Trophoblast cell (in vitro differentiated cells and primary cell): ENCODE measurements at regions not wholly inside any gene's neighbourhood (a gene's known extent, or its start where the extent isn't known, plus 50 kb on each side); places are given as distances from the start of the nearest gene placed in this dataset.

Experiments
- DNase-seq, 2 donors: peaks; one replicate each; pipeline ENCODE4 v3.0.0-alpha.2; 2016
- H2AFZ ChIP-seq: 2 replicates; pipeline ENCODE4 v1.6.1; 2013; ENCODE audit warnings: low read length, moderate library complexity, mild to moderate bottlenecking; ENCODE audit not compliant: insufficient read depth, poor library complexity
- H2AK5ac ChIP-seq: 2 replicates; pipeline ENCODE4 v1.6.1; 2013; ENCODE audit warnings: mild to moderate bottlenecking, low read length
- H2BK120ac ChIP-seq: 2 replicates; pipeline ENCODE4 v1.6.1; 2013; ENCODE audit warnings: low read length, mild to moderate bottlenecking, moderate library complexity; ENCODE audit not compliant: insufficient read depth, poor library complexity
- H2BK12ac ChIP-seq: 2 replicates; pipeline ENCODE4 v1.6.1; 2013; ENCODE audit warnings: mild to moderate bottlenecking, low read length, moderate library complexity
- H2BK5ac ChIP-seq: 2 replicates; pipeline ENCODE4 v1.6.1; 2013; ENCODE audit warnings: low read length, low read depth, moderate library complexity, mild to moderate bottlenecking; ENCODE audit not compliant: poor library complexity
- H3K14ac ChIP-seq: 2 replicates; pipeline ENCODE4 v1.6.1; 2013; ENCODE audit warnings: mild to moderate bottlenecking, low read length
- H3K18ac ChIP-seq: 2 replicates; pipeline ENCODE4 v1.6.1; 2013; ENCODE audit warnings: mild to moderate bottlenecking, low read length
- H3K23ac ChIP-seq: 2 replicates; pipeline ENCODE4 v1.6.1; 2013; ENCODE audit warnings: low read length
- H3K27ac ChIP-seq: 2 replicates; pipeline ENCODE4 v1.5.1; 2013; ENCODE audit warnings: low read depth, mild to moderate bottlenecking, inconsistent platforms, low read length, moderate library complexity
- H3K27me3 ChIP-seq: 2 replicates; pipeline ENCODE4 v1.6.1; 2013; ENCODE audit warnings: inconsistent platforms, mild to moderate bottlenecking, low read length, moderate library complexity; ENCODE audit not compliant: insufficient read depth
- H3K36me3 ChIP-seq, 2 experiments: 1 replicate in 1 of 2; 2 replicates in 1 of 2; pipeline ENCODE4 v1.6.1; 2013; ENCODE audit warnings: low read length in 2 of 2, mild to moderate bottlenecking in 2 of 2, moderate library complexity in 1 of 2; ENCODE audit not compliant: insufficient read depth in 2 of 2, control insufficient read depth in 1 of 2
- H3K4ac ChIP-seq: 2 replicates; pipeline ENCODE4 v1.6.1; 2013; ENCODE audit warnings: low read depth, mild to moderate bottlenecking, low read length, moderate library complexity
- H3K4me1 ChIP-seq, 2 experiments: 1 replicate in 1 of 2; 2 replicates in 1 of 2; pipeline ENCODE4 v1.6.1; 2013; ENCODE audit warnings: low read length in 2 of 2, mild to moderate bottlenecking in 2 of 2, moderate library complexity in 1 of 2; ENCODE audit not compliant: insufficient read depth in 2 of 2, control insufficient read depth in 1 of 2
- H3K4me2 ChIP-seq: 2 replicates; pipeline ENCODE4 v1.6.1; 2013; ENCODE audit warnings: inconsistent platforms, mild to moderate bottlenecking, low read length, moderate library complexity
- H3K4me3 ChIP-seq: 2 replicates; pipeline ENCODE4 v1.5.1; 2013; ENCODE audit warnings: mild to moderate bottlenecking, low read depth, low read length, inconsistent platforms
- H3K79me1 ChIP-seq: one replicate; pipeline ENCODE4 v1.6.1; 2013; ENCODE audit warnings: low read length
- H3K79me2 ChIP-seq: 2 replicates; pipeline ENCODE4 v1.6.1; 2013; ENCODE audit warnings: low read length, mild to moderate bottlenecking; ENCODE audit not compliant: control insufficient read depth, insufficient read depth, poor library complexity
- H3K9ac ChIP-seq: 2 replicates; pipeline ENCODE4 v1.6.1; 2013; ENCODE audit warnings: mild to moderate bottlenecking, low read length
- H3K9me3 ChIP-seq: 2 replicates; pipeline ENCODE4 v1.6.1; 2013; ENCODE audit warnings: low read depth, mild to moderate bottlenecking, control low read depth, inconsistent platforms, low read length; ENCODE audit not compliant: insufficient read depth
- H4K12ac ChIP-seq: 2 replicates; pipeline ENCODE4 v1.6.1; 2013; ENCODE audit warnings: low read depth, mild to moderate bottlenecking, low read length, moderate library complexity
- H4K8ac ChIP-seq: 2 replicates; pipeline ENCODE4 v1.6.1; 2013; ENCODE audit warnings: low read depth, mild to moderate bottlenecking, low read length, moderate library complexity
- H4K91ac ChIP-seq: one replicate; pipeline ENCODE4 v1.6.1; 2013; ENCODE audit warnings: low read depth, mild to moderate bottlenecking, low read length, moderate library complexity
- WGBS: extraction: QIAGEN DNeasy Blood & Tissue Kit; methylation state at CpG from one replicate; pipeline ENCODE4 v1.1.7; 2013; ENCODE audit warnings: missing lambda C conversion rate; ENCODE audit not compliant: insufficient read length, insufficient coverage; ENCODE audit errors: extremely low coverage; 5-methylcytosine and 5-hydroxymethylcytosine counted together

DNA sequence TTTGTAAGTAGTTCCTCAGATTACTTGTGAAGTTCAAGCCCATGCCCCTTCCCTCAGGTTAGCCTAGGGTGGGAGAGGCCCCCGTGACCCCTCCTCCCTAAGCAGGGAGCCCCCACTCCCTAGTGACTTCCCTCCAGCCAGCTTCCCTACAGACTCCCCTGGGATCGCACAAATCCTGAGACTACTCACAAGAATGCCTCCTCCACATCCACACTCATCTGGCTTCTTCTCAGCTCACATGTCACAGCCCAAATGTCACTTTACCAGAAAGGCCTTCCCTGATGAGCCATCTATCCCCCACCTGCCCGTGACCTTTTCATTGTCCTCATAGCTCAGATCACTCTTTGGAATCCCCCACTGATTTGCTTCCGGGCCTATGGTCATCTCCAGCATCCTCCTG lies 96.7 kb upstream of the ARAP3 start:
- Histone ChIP-seq H3K4me1 (peaks cover 0 to 2% of the 10 kb centered on the region in 2 experiments), H3K27me3 (no peaks in the 10 kb centered on the region), H3K79me2 (no peaks in the 10 kb centered on the region), H2BK5ac (no peak overlapping the region), H2AK5ac (no peak overlapping the region), H3K14ac (no peak overlapping the region), H4K91ac (no peak overlapping the region), H3K36me3 (no peaks in the 10 kb centered on the region), H4K8ac (no peak overlapping the region), H3K27ac (no peak overlapping the region), H3K4ac (no peak overlapping the region), H4K12ac (no peak overlapping the region), H3K79me1 (no peaks in the 10 kb centered on the region), H2AFZ (no peak overlapping the region), H3K23ac (no peak overlapping the region), H2BK12ac (no peak overlapping the region), H3K9me3 (no peaks in the 10 kb centered on the region), H2BK120ac (no peak overlapping the region), H3K9ac (no peak overlapping the region), H3K4me2 (no peak overlapping the region), H3K4me3 (no peak overlapping the region), H3K18ac (no peak overlapping the region)
- no CpG with 5 or more reads among the region's 4 CpGs for WGBS
- DNase-seq: no peak

- no peaks in the 10 kb centered on the region for H3K36me3 ChIP-seq
Measured at GRCh38 chr5:141778206-141778605, 96.2 kb upstream of the ARAP3 start.

DNA sequence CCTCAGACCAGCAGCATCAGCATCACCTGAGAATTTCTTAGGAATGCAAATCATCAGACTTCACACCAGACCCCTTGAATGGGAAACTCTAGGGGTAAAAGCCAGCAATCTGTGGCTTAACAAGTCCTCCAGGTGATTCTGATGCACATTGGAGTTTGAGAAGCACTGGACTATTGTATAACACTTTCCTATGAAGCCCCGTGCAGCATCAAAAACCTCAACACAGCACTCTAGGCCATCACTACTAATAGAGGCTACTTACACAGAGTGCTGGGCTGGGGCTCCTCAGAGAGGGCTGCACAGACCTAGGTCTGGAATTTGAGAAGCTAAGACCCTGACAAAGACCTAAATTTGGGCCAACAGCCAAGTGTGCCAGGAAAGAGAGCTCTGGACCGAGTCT lies 95.7 kb upstream of the ARAP3 start:
- no peak overlapping the region for H4K12ac ChIP-seq
- H3K4me1 ChIP-seq: no peaks in the 10 kb centered on the region
- no peak overlapping the region for H2BK5ac ChIP-seq
- no CpG with 5 or more reads among the region's 2 CpGs for WGBS
- no peak overlapping the region for H4K91ac ChIP-seq
- no peak overlapping the region for H2AFZ ChIP-seq
- no peak overlapping the region for H3K23ac ChIP-seq
- no peaks in the 10 kb centered on the region for H3K36me3 ChIP-seq
- no peak overlapping the region for H3K4me3 ChIP-seq
- H2BK12ac ChIP-seq: no peak overlapping the region
- no peaks in the 10 kb centered on the region for H3K79me1 ChIP-seq
- H3K4ac ChIP-seq: no peak overlapping the region
- no peak overlapping the region for H3K14ac ChIP-seq
- no peaks in the 10 kb centered on the region for H3K27me3 ChIP-seq
- H3K79me2 ChIP-seq: no peaks in the 10 kb centered on the region
- H3K27ac ChIP-seq: no peak overlapping the region
- no peak overlapping the region for H4K8ac ChIP-seq
- no peak overlapping the region for H2AK5ac ChIP-seq
- H3K18ac ChIP-seq: no peak overlapping the region
- H3K9ac ChIP-seq: no peak overlapping the region
- no peak overlapping the region for H2BK120ac ChIP-seq
- no peak overlapping the region for H3K4me2 ChIP-seq
- no peak for DNase-seq
- H3K9me3 ChIP-seq: no peaks in the 10 kb centered on the region

More at GRCh38 chr5:141778206-141778605, 96.2 kb upstream of the ARAP3 start:
- Histone ChIP-seq H4K91ac (no peak overlapping the region), H2BK5ac (no peak overlapping the region), H3K14ac (no peak overlapping the region), H3K4me2 (no peak overlapping the region), H2BK120ac (no peak overlapping the region), H2BK12ac (no peak overlapping the region), H3K9me3 (no peaks in the 10 kb centered on the region), H3K4me3 (no peak overlapping the region), H3K23ac (no peak overlapping the region), H3K27me3 (no peaks in the 10 kb centered on the region), H3K79me2 (no peaks in the 10 kb centered on the region), H4K8ac (no peak overlapping the region), H3K4ac (no peak overlapping the region), H2AFZ (no peak overlapping the region), H3K18ac (no peak overlapping the region), H4K12ac (no peak overlapping the region), H3K79me1 (no peaks in the 10 kb centered on the region), H3K9ac (no peak overlapping the region), H3K27ac (no peak overlapping the region), H3K4me1 (no peaks in the 10 kb centered on the region), H2AK5ac (no peak overlapping the region)
- no CpG with 5 or more reads among the region's 11 CpGs for WGBS
- DNase-seq: peak in 1 of 2 donors; percentile 8

- H2BK120ac ChIP-seq: no peak overlapping the region
- H3K36me3 ChIP-seq: no peaks in the 10 kb centered on the region
- H3K9me3 ChIP-seq: no peaks in the 10 kb centered on the region
- no peak overlapping the region for H3K14ac ChIP-seq
- H2AK5ac ChIP-seq: no peak overlapping the region
- no peak overlapping the region for H3K23ac ChIP-seq
- H2BK5ac ChIP-seq: no peak overlapping the region
- H4K91ac ChIP-seq: no peak overlapping the region
- H2BK12ac ChIP-seq: no peak overlapping the region
- no peaks in the 10 kb centered on the region for H3K4me1 ChIP-seq
- H3K4ac ChIP-seq: no peak overlapping the region
- no peak overlapping the region for H3K4me3 ChIP-seq
- no peak overlapping the region for H3K4me2 ChIP-seq
- H2AFZ ChIP-seq: no peak overlapping the region
- no peak overlapping the region for H3K27ac ChIP-seq
- H4K8ac ChIP-seq: no peak overlapping the region
- H4K12ac ChIP-seq: no peak overlapping the region
- DNase-seq: no peak
- H3K79me2 ChIP-seq: no peaks in the 10 kb centered on the region
- WGBS: no CpG with 5 or more reads among the region's 3 CpGs
- no peak overlapping the region for H3K18ac ChIP-seq
- H3K9ac ChIP-seq: no peak overlapping the region
- no peaks in the 10 kb centered on the region for H3K27me3 ChIP-seq
- no peaks in the 10 kb centered on the region for H3K79me1 ChIP-seq
Measured at GRCh38 chr5:141777130-141777529, 95.1 kb upstream of the ARAP3 start.
